ENCODE measurements at regions not wholly inside any gene's neighbourhood (a gene's known extent, or its start where the extent isn't known, plus 50 kb on each side); places are given as distances from the start of the nearest gene placed in this dataset.

- no peak for DNase-seq
These were observed 917.1 kb upstream of the INTU start for GRCh38 chr4:126715681-126716080.

GRCh38 chr4:126718136-126718535 is 914.6 kb upstream of the INTU start:
- DNase-seq: no peak

GRCh38 chr4:126719852-126720251 is 912.9 kb upstream of the INTU start:
- DNase-seq: no peak

- no peak for DNase-seq
These were observed 906.9 kb upstream of the INTU start for GRCh38 chr4:126725906-126726305.

GRCh38 chr4:126727461-126727860 is 905.3 kb upstream of the INTU start:
- DNase-seq: no peak

- DNase-seq: no peak
These were observed 901.7 kb upstream of the INTU start for GRCh38 chr4:126731062-126731461.

- DNase-seq: peak; percentile 23 to 68
These were observed 899.5 kb upstream of the INTU start for GRCh38 chr4:126733301-126733700.

GRCh38 chr4:126734465-126734864 is 898.3 kb upstream of the INTU start:
- DNase-seq: no peak

GRCh38 chr4:126735294-126736132 is 897.2 kb upstream of the INTU start:
- DNase-seq: no peak

- DNase-seq: no peak
These were observed 896.6 kb upstream of the INTU start for GRCh38 chr4:126736133-126736518.

GRCh38 chr4:126737899-126738526 is 894.7 kb upstream of the INTU start:
- DNase-seq: no peak

GRCh38 chr4:126738527-126738923 is 894.2 kb upstream of the INTU start:
- no peak for DNase-seq

- DNase-seq: no peak
These were observed 893.8 kb upstream of the INTU start for GRCh38 chr4:126738926-126739325.

GRCh38 chr4:126740687-126741086 is 892.1 kb upstream of the INTU start:
- no peak for DNase-seq

GRCh38 chr4:126742048-126742447 is 890.7 kb upstream of the INTU start:
- DNase-seq: no peak

- no peak for DNase-seq
These were observed 889.9 kb upstream of the INTU start for GRCh38 chr4:126742885-126743284.

GRCh38 chr4:126748736-126749135 is 884.0 kb upstream of the INTU start:
- no peak for DNase-seq

- DNase-seq: no peak
These were observed 882.0 kb upstream of the INTU start for GRCh38 chr4:126750723-126751122.

GRCh38 chr4:126752126-126752525 is 880.6 kb upstream of the INTU start:
- no peak for DNase-seq

- DNase-seq: no peak
These were observed 880.1 kb upstream of the INTU start for GRCh38 chr4:126752702-126753101.

GRCh38 chr4:126753592-126753991 is 879.2 kb upstream of the INTU start:
- no peak for DNase-seq

- DNase-seq: no peak
These were observed 877.3 kb upstream of the INTU start for GRCh38 chr4:126755506-126755905.

GRCh38 chr4:126756050-126756829 is 876.5 kb upstream of the INTU start:
- DNase-seq: no peak

GRCh38 chr4:126757219-126757618 is 875.5 kb upstream of the INTU start:
- no peak for DNase-seq

Data from NCI-H1930 (cell line).